ENCODE measurements at regions not wholly inside any gene's neighbourhood (a gene's known extent, or its start where the extent isn't known, plus 50 kb on each side); places are given as distances from the start of the nearest gene placed in this dataset.

DNA sequence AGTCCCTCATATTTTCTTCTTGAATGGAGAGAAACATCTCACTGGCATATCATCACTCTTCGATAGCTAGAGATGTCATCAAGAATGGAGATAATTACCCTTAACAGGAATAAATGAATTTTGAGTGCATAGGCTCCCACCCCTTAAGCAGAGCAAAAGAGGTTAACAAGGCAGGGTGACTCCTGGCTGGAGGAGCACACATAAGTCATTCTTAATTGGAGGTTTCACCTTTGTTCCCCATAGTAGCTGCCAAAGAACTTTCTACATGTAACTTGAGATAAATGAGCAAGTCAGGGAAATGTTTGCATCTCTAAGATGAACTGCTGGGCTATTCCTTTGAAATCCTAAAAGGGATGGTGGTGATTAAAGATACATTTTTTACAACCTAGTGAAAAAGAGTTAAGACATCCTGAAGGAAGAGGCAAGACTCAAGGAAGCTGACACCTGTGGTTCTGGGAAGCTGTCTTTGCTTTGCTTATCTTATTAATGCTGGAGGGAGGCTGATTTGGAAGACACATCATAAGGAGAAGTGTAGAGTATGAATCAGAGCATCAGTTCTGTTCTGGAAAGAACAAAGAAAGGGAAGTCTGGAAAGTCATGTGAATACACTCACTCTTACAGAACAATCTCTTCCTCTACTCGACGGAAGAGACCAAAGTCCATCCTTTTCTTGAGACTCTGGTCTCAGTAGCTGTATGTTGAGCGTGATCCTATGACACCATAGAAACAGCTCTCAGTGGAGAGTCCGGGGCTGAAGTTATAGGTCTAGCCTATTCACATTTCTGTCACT, 326.3 kb downstream of the OSTF1 start:
- WGBS (ENCODE audit: low lambda C conversion rate), result 1% methylated on average over 5 of the region's 5 CpGs
- ChIA-PET POLR2A (no interaction called here), CTCF (ENCODE audit: low intra/inter-chr PET ratio, low total read pairs) (no interaction called here)
- in situ Hi-C loops (cut with HindIII; ENCODE audit: extremely low pct_ligation_motif_present, low pct_unique_long_range_greater_than_20kb) (no loop called here), intact Hi-C loops (cut with micrococcal nuclease; ENCODE audit: unreplicated experiment) (no loop called here)
- no peaks in the 10 kb centered on the region for H3K4me1 ChIP-seq (ENCODE audit: insufficient read depth, low read length)
- DNase-seq (ENCODE audit: low spot score) (no peak), ATAC-seq (no peak), FAIRE-seq (no peak)
- no TSS peak for BruUV-seq (replicated peaks)
- TF ChIP-seq MYC (CRISPR knock-in tag; IDR thresholded peaks at IDR 0.05; ENCODE audit: borderline replicate concordance) (no peak), ZNF232 (CRISPR knock-in tag; IDR thresholded peaks at IDR 0.05; ENCODE audit: borderline replicate concordance) (no peak), IRF2 (CRISPR knock-in tag; IDR thresholded peaks at IDR 0.05) (no peak), ZNF749 (CRISPR knock-in tag; IDR thresholded peaks at IDR 0.05; ENCODE audit: borderline replicate concordance) (no peak), NR2F2 (IDR thresholded peaks at IDR 0.05; ENCODE audit: borderline replicate concordance, low read depth) (no peak), MXD4 (CRISPR knock-in tag; IDR thresholded peaks at IDR 0.05) (no peak)
- no peak overlapping the region for H3K27ac ChIP-seq (ENCODE audit: extremely low read length, insufficient read depth, low read length)
- no peak overlapping the region for H2AFZ ChIP-seq (ENCODE audit: low read length)
- no peak overlapping the region for H3K4me2 ChIP-seq (ENCODE audit: low read depth, low read length)
- H3K4me3 ChIP-seq (replicated peaks in 1 of 3; ENCODE audit: insufficient read depth in 1 of 3, low read depth in 2 of 3, low read length in 3 of 3), result no peak overlapping the region
- no peaks in the 10 kb centered on the region for H3K27me3 ChIP-seq (ENCODE audit: control insufficient read depth in 1 of 2, insufficient read depth in 2 of 2, low read length in 2 of 2)
- no peaks in the 10 kb centered on the region for H3K79me2 ChIP-seq (ENCODE audit: insufficient read depth, low read length)
- H3K9me3 ChIP-seq (ENCODE audit: low read length), result no peaks in the 10 kb centered on the region
- no peak overlapping the region for H3K9ac ChIP-seq (ENCODE audit: insufficient read depth, low read depth, low read length)
- no peaks in the 10 kb centered on the region for H3K36me3 ChIP-seq (replicated peaks in 1 of 2; ENCODE audit: control insufficient read depth in 1 of 2, insufficient read depth in 2 of 2, low read length in 2 of 2)
- no peaks in the 10 kb centered on the region for H4K20me1 ChIP-seq (ENCODE audit: insufficient read depth, low read length)

DNA sequence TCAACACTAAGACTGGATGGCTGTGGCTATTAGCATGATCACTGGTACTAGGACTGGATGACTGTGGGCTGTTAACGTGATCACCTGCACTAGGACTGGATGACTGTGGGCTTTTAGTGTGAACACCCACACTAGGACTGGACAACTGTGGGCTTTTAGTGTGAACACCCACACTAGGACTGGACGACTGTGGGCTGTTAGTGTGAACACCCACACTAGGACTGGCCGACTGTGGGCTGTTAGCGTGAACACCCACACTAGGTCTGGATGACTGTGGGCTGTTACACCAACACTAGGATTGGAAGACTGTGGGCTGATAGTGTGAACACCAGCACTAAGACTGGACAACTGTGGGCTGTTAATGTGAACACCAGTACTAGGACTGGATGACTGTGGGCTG, 329.2 kb downstream of the OSTF1 start:
- Histone ChIP-seq H3K9ac (ENCODE audit: insufficient read depth, low read depth, low read length) (no peak overlapping the region), H3K27ac (ENCODE audit: extremely low read length, insufficient read depth, low read length) (no peak overlapping the region), H3K79me2 (ENCODE audit: insufficient read depth, low read length) (no peaks in the 10 kb centered on the region), H3K4me2 (ENCODE audit: low read depth, low read length) (no peak overlapping the region), H3K4me3 (replicated peaks in 1 of 3; ENCODE audit: insufficient read depth in 1 of 3, low read depth in 2 of 3, low read length in 3 of 3) (no peak overlapping the region), H3K9me3 (ENCODE audit: low read length) (no peaks in the 10 kb centered on the region), H4K20me1 (ENCODE audit: insufficient read depth, low read length) (no peaks in the 10 kb centered on the region), H3K27me3 (ENCODE audit: control insufficient read depth in 1 of 2, insufficient read depth in 2 of 2, low read length in 2 of 2) (no peaks in the 10 kb centered on the region), H3K4me1 (ENCODE audit: insufficient read depth, low read length) (no peaks in the 10 kb centered on the region), H2AFZ (ENCODE audit: low read length) (no peak overlapping the region), H3K36me3 (replicated peaks in 1 of 2; ENCODE audit: control insufficient read depth in 1 of 2, insufficient read depth in 2 of 2, low read length in 2 of 2) (no peaks in the 10 kb centered on the region)
- ChIA-PET POLR2A (no interaction called here), CTCF (ENCODE audit: low intra/inter-chr PET ratio, low total read pairs) (no interaction called here)
- WGBS (ENCODE audit: low lambda C conversion rate), result 67% methylated on average over 2 of the region's 4 CpGs
- no peak for DNase-seq (ENCODE audit: low spot score)
- ATAC-seq, result no peak
- in situ Hi-C loops (cut with HindIII; ENCODE audit: extremely low pct_ligation_motif_present, low pct_unique_long_range_greater_than_20kb), result no loop called here
- BruUV-seq (replicated peaks), result no TSS peak
- TF ChIP-seq, protein P1, sequence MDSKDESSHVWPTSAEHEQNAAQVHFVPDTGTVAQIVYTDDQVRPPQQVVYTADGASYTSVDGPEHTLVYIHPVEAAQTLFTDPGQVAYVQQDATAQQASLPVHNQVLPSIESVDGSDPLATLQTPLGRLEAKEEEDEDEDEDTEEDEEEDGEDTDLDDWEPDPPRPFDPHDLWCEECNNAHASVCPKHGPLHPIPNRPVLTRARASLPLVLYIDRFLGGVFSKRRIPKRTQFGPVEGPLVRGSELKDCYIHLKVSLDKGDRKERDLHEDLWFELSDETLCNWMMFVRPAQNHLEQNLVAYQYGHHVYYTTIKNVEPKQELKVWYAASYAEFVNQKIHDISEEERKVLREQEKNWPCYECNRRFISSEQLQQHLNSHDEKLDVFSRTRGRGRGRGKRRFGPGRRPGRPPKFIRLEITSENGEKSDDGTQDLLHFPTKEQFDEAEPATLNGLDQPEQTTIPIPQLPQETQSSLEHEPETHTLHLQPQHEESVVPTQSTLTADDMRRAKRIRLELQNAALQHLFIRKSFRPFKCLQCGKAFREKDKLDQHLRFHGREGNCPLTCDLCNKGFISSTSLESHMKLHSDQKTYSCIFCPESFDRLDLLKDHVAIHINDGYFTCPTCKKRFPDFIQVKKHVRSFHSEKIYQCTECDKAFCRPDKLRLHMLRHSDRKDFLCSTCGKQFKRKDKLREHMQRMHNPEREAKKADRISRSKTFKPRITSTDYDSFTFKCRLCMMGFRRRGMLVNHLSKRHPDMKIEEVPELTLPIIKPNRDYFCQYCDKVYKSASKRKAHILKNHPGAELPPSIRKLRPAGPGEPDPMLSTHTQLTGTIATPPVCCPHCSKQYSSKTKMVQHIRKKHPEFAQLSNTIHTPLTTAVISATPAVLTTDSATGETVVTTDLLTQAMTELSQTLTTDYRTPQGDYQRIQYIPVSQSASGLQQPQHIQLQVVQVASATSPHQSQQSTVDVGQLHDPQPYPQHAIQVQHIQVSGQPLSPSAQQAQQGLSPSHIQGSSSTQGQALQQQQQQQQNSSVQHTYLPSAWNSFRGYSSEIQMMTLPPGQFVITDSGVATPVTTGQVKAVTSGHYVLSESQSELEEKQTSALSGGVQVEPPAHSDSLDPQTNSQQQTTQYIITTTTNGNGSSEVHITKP (CRISPR knock-in tag; IDR thresholded peaks at IDR 0.05; ENCODE audit: low read depth), result no peak
- TF ChIP-seq CBX2 (IDR thresholded peaks at IDR 0.05; ENCODE audit: low read depth, low read length), result no peak
- no peak for TF ChIP-seq CBX2 (CRISPR knock-in tag; IDR thresholded peaks at IDR 0.05; ENCODE audit: low read depth)
- TF ChIP-seq, protein P2, sequence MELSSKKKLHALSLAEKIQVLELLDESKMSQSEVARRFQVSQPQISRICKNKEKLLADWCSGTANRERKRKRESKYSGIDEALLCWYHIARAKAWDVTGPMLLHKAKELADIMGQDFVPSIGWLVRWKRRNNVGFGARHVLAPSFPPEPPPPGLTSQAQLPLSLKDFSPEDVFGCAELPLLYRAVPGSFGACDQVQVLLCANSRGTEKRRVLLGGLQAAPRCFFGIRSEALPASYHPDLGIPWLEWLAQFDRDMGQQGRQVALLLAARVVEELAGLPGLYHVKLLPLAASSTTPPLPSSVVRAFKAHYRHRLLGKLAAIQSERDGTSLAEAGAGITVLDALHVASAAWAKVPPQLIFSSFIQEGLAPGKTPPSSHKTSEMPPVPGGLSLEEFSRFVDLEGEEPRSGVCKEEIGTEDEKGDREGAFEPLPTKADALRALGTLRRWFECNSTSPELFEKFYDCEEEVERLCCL (CRISPR knock-in tag; IDR thresholded peaks at IDR 0.05; ENCODE audit: borderline replicate concordance), result no peak
- TF ChIP-seq RXRB (CRISPR knock-in tag; IDR thresholded peaks at IDR 0.05; ENCODE audit: borderline replicate concordance), result no peak
- TF ChIP-seq KMT2A (CRISPR knock-in tag; IDR thresholded peaks at IDR 0.05), result no peak
- no peak for TF ChIP-seq NAIF1 (CRISPR knock-in tag; IDR thresholded peaks at IDR 0.05; ENCODE audit: borderline replicate concordance)
- no peak for TF ChIP-seq WIZ (CRISPR knock-in tag; IDR thresholded peaks at IDR 0.05)
- no peak for FAIRE-seq
- intact Hi-C loops (cut with micrococcal nuclease; ENCODE audit: unreplicated experiment), result no loop called here
